ENCODE measurements at regions not wholly inside any gene's neighbourhood (a gene's known extent, or its start where the extent isn't known, plus 50 kb on each side); places are given as distances from the start of the nearest gene placed in this dataset.

DNA sequence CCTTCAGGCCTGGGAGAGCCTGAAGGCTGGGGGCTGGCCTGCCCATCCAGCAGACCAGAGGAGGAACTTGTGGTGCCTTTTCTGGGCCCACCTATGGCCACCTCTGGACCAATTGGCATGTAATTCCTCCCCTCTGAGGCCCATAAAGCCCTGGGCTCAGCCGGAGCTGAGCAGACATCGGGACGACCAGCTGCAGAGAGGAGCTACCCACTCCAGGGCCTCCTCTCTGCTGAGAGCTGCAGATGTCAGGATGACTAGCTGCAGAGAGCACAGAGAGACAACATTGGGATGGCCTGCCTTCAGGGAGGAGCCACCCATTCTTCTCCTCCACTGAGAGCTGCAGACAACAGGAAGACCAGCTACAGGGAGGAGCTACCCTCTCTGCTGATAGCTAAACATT lies 370.1 kb downstream of the CD83 start:
- Histone ChIP-seq H3K4me3 (no peak overlapping the region), H3K9me3 (peaks cover 0 to 8% (median 1%) of the 10 kb centered on the region in 4 donors), H3K27ac (no peak overlapping the region), H3K27me3 (no peaks in the 10 kb centered on the region), H3K4me1 (no peaks in the 10 kb centered on the region), H3K36me3 (no peaks in the 10 kb centered on the region)
- intact Hi-C loops (cut with DNase I; ENCODE audit: low total_unique reads) = no loop called here
- no peak for DNase-seq
- no peak for TF ChIP-seq EP300 (IDR thresholded peaks at IDR 0.05)
- no peak for TF ChIP-seq CTCF (IDR thresholded peaks at IDR 0.05)
- TF ChIP-seq POLR2A (IDR thresholded peaks at IDR 0.05) = no peak
- no peak for TF ChIP-seq POLR2AphosphoS5 (IDR thresholded peaks at IDR 0.05)
- 97 to 100% (median 99%) methylated on average over 3 of the region's 3 CpGs; no CpG with 5 or more reads in 1 of the 5 donors for WGBS, 5 donors

DNA sequence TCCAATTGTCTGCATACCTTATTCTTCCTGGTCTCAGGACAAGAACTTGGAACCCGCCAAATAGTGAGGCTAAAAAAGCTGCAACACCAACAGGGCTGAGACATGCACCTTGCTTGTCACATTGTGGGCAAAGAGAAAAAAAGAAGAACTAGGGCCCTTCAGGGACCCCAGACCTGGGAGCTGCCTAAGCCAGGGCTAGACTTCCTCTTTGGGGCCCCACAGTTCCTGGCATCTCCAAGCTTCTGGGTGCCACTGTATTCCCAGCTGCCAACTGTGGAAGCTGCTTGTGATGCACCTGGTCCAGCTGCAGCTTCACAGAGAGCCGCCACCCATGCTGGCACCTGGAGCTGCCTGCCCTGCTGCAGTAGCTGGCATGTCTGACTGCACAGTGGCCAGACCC lies 370.6 kb downstream of the CD83 start:
- H3K27me3 ChIP-seq = no peaks in the 10 kb centered on the region
- H3K4me3 ChIP-seq = no peak overlapping the region
- H3K27ac ChIP-seq = no peak overlapping the region
- TF ChIP-seq CTCF (IDR thresholded peaks at IDR 0.05) (no peak), POLR2AphosphoS5 (IDR thresholded peaks at IDR 0.05) (no peak), POLR2A (IDR thresholded peaks at IDR 0.05) (no peak), EP300 (IDR thresholded peaks at IDR 0.05) (no peak)
- no peaks in the 10 kb centered on the region for H3K36me3 ChIP-seq
- WGBS, 5 donors = 94 to 100% (median 98%) methylated on average over 2 of the region's 2 CpGs
- DNase-seq = no peak
- no peaks in the 10 kb centered on the region for H3K4me1 ChIP-seq
- peaks cover 0 to 10% (median 4%) of the 10 kb centered on the region in 4 donors for H3K9me3 ChIP-seq
- intact Hi-C loops (cut with DNase I; ENCODE audit: low total_unique reads) = no loop called here

- Histone ChIP-seq H3K4me3 (no peak overlapping the region), H3K27me3 (no peaks in the 10 kb centered on the region), H3K4me1 (no peaks in the 10 kb centered on the region), H3K9me3 (peaks cover 0 to 10% (median 4%) of the 10 kb centered on the region in 4 donors), H3K36me3 (no peaks in the 10 kb centered on the region), H3K27ac (no peak overlapping the region)
- DNase-seq = no peak
- TF ChIP-seq POLR2AphosphoS5 (IDR thresholded peaks at IDR 0.05) (no peak), EP300 (IDR thresholded peaks at IDR 0.05) (no peak), CTCF (IDR thresholded peaks at IDR 0.05) (no peak), POLR2A (IDR thresholded peaks at IDR 0.05) (no peak)
- WGBS, 5 donors = 90 to 95% (median 92%) methylated on average over 3 of the region's 3 CpGs
- intact Hi-C loops (cut with DNase I; ENCODE audit: low total_unique reads) = no loop called here
Measured at GRCh38 chr6:14489445-14489844, 371.9 kb downstream of the CD83 start.

- TF ChIP-seq EP300 (IDR thresholded peaks at IDR 0.05) (no peak), CTCF (IDR thresholded peaks at IDR 0.05) (no peak)
- DNase-seq = no peak
- intact Hi-C loops (cut with DNase I; ENCODE audit: low total_unique reads) = no loop called here
- H3K9me3 ChIP-seq = no peaks in the 10 kb centered on the region
- no peaks in the 10 kb centered on the region for H3K27me3 ChIP-seq
- no peak overlapping the region for H3K4me3 ChIP-seq
- H3K36me3 ChIP-seq = no peaks in the 10 kb centered on the region
- no peaks in the 10 kb centered on the region for H3K4me1 ChIP-seq
- 48 to 83% (median 57%) methylated on average over 1 of the region's 1 CpG for WGBS, 5 donors
- no peak overlapping the region for H3K27ac ChIP-seq
Measured at GRCh38 chr6:14498748-14499147, 381.2 kb downstream of the CD83 start.
